ENCODE measurements at regions not wholly inside any gene's neighbourhood (a gene's known extent, or its start where the extent isn't known, plus 50 kb on each side); places are given as distances from the start of the nearest gene placed in this dataset.
"Not testable (repeated sequence)": the region's sequence is repeated elsewhere in the genome, so short reads cannot be mapped to it uniquely, and the experiment has no call there.

DNA sequence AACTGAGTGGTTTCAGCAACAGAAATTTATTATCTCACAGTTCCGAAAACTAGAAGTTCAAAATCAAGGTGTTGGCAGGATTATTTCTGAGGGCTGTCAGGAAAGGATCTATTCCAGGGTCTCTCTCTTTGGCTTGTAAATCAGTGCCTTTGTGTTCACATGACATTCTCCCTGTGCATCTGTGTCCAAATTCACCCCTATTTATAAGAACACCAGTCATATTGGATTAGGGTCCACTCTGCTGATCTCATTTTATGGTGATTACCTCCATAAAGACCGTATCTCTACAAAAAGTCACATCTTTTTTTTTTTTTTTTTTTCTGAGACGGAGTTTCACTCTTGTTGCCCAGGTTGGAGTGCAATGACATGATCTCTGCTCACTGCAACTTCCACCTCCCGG is 68.6 kb upstream of the MARCKS start:
- no peak for DNase-seq (ENCODE audit: low read depth)

DNA sequence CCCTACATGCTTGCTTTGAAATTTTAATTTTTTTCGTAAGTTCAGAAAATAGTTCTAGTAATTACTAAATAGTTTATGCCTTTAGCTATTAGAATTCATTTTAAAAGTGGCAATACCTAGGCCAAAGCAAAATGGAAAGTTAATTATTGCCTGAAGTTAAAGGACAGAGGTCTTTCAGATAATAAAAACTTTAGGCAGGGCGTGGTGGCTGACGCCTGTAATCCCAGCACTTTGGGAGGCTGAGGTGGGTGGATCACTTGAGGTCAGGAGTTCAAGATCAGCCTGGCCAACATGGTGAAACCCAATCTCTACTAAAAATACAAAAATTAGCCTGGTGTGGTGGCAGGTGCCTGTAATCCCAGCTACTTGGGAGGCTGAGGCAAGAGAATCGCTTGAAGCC is 65.9 kb upstream of the MARCKS start:
- not testable (repeated sequence) for DNase-seq (ENCODE audit: low read depth)

DNA sequence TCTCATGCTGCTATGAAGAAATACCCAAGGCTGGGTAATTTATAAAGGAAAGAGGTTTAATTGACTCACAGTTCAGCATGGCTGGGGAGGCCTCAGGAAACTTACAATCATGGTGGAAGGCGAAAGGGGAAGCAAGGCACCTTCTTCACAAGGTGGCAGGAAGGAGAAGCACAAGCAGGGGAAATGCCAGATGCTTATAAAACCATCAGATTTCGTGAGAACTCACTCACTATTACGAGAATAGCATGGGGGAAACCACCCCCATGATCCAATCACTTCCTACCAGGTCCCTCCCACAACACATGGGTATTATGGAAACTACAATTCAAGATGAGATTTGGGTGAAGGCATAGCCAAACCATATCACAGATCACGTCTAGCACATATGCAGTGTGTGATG is 61.8 kb upstream of the MARCKS start:
- DNase-seq (ENCODE audit: low read depth), result not testable (repeated sequence)

DNA sequence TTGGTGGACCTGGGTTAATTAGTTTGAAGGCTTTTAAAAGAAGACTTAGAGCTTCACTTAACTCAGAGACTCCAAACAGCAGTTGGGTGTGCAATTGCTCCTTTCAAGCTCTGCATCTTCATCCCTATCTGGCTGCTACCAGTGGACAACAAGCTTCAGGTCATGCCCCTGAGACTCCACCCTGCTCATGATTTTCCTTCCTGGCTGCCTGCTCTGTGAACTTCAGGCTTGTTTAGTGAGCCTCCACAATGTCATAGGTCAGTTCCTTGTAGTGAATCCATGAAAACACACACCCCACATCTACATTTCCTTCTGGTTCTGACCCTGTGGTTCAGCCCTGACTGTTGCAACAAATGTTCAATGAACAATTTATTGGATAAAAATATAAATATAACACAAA is 61.1 kb upstream of the MARCKS start:
- DNase-seq (ENCODE audit: low read depth), result no peak

DNA sequence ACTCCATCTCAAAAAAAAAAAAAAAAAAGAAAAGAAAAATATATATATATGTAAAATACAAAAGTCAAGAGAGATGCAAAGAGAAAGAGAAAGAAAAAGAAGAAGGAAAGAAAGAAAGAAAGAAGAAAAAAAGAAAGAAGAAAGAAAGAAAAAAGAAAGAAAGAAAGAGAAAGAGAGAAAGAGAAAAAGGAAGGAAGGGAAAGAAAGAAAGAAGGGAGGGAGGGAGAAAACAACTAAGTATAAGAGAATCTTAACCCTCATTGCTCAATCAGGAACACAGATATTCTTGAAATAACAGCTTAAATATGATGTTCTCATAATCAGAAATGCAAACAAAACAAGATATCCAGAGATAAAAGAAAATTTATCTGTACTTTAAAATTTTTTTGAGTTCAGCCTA is 54.4 kb upstream of the MARCKS start:
- DNase-seq (ENCODE audit: low read depth), result no peak

DNA sequence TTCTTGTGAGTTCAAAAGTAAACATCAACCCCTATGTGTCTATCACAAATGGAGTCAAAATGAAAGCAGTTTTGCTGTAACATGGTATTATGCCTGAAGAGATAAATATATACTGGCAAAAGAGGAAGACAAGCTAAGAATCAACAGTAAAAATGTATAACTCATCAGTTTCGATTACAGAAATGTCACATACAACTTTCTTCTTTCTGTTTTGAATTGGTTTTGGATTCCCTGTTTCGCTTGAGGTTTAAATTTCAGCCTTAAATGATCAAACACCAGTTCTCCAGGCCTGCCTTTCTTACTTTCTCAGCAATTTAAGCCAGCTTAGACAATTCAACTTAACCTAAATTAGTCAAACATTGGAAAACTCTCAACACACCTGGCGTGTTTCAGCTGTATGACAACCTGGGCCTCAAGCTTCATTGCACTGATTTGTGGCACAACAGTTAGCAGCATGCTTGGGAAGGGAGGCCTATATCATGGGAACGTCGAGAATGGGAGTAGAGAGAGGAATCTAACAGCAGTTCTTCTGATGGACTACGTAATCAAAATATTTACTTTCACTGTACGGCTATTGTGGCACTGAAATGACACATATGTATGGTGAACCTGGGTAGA is 51.9 kb upstream of the MARCKS start:
- DNase-seq (ENCODE audit: low read depth), result no peak

DNA sequence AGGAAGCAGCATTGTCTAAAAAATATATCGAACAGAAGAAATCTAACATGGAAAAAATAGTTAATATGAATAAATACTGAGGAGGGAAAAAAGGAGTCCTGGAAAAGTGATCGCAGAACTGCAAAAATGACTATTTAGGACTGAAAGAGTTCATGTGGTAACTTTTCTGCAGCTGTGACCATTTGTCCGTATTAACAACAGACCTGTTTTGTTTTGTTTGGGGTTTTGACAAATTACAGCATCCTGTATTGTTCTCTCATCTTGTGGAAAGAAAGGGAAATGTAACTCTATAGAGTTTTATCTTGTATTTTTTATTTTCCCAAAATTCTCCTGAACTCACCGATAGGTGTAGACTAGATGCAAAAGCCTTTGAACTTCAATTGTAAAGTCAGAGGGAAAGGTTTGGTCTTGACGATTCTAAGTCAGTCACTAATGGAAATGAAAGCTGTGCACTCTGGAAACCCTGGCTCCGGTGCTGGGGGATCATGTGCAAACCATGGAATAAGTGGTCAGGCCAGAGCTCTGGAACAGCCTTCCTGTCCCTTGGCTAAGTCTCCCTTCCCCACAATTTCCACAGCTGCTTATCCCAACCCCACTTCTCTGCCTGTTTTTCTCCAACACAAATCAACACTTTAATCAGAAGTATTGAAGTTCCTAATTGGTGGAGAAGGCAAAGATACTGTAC is 51.2 kb upstream of the MARCKS start:
- no peak for DNase-seq (ENCODE audit: low read depth)
